HUES6 (cell line): ENCODE measurements at regions not wholly inside any gene's neighbourhood (a gene's known extent, or its start where the extent isn't known, plus 50 kb on each side); places are given as distances from the start of the nearest gene placed in this dataset.

Experiments used
- H3K27ac ChIP-seq: 2 replicates; pipeline ENCODE4 v1.7.0; 2013; ENCODE audit warnings: low read depth, mild to moderate bottlenecking, low read length, inconsistent platforms
- H3K27me3 ChIP-seq: 2 replicates; pipeline ENCODE4 v1.6.1; 2013; ENCODE audit warnings: low read length; ENCODE audit not compliant: control insufficient read depth, insufficient read depth
- H3K36me3 ChIP-seq: 2 replicates; pipeline ENCODE4 v1.6.1; 2013; ENCODE audit warnings: low read length; ENCODE audit not compliant: control insufficient read depth, insufficient read depth
- H3K4me1 ChIP-seq: 2 replicates; pipeline ENCODE4 v1.6.1; 2013; ENCODE audit warnings: low read length; ENCODE audit not compliant: control insufficient read depth, insufficient read depth
- H3K4me3 ChIP-seq: 2 replicates; pipeline ENCODE4 v1.5.1; 2013; ENCODE audit warnings: low read depth, low read length
- H3K9ac ChIP-seq: one replicate; pipeline ENCODE4 v1.6.1; 2013; ENCODE audit warnings: mild to moderate bottlenecking, low read length
- H3K9me3 ChIP-seq: 2 replicates; pipeline ENCODE4 v1.6.1; 2013; ENCODE audit warnings: low read depth, low read length; ENCODE audit not compliant: control insufficient read depth, insufficient read depth

DNA sequence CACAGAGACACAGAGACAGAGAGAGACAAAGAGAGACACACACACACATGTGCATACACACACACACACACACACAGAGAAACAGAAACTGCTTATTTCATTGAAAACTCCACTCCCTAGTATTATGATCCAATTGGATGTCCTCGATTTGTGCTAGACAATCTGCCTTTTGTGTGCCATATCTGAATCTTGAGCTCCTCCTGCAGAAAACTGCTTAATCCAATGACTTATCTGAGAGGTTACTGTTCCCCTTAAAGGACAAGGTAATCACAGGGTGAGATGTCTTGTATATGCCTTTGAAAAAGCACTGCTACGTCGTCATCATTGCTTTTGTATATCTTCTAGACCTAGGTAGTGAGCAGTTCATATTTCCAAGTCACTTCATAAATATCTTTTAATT is 371.5 kb downstream of the LRIG3 start:
- Histone ChIP-seq H3K9me3 (no peaks in the 10 kb centered on the region), H3K9ac (no peak overlapping the region), H3K4me3 (no peak overlapping the region), H3K4me1 (peaks cover 7% of the 10 kb centered on the region), H3K36me3 (no peaks in the 10 kb centered on the region), H3K27me3 (no peaks in the 10 kb centered on the region), H3K27ac (no peak overlapping the region)

DNA sequence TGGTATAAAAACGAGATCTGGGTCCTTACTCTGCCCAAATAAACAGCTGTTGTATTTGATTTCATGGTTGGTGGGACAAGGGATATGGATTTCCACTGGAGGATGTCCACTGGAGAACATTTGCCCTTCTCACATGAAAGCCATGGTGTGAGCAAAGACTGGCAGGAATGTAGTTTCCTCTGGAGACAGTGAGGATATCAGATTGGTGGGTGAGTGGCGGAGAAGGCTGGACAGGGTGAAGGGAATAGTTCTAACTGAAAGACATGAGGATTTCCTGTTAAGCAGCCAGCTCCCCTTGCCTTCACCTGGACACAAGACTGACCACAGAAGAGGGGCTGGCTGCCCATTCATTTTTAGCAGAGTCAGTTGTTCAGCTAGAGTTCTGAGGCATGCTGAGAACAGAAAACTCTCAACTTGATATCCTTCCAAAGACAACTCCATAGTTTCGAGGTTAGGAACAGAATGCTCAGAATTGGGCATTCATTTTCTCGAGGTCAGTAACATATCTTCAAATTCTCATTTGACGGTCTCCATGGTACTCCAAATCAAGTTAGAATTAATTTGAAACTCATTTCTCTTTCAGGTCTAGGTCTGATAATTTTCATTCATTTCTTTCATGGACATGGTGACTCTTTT is 365.7 kb downstream of the LRIG3 start:
- Histone ChIP-seq H3K36me3 (no peaks in the 10 kb centered on the region), H3K27ac (no peak overlapping the region), H3K4me1 (no peaks in the 10 kb centered on the region), H3K9ac (no peak overlapping the region), H3K4me3 (no peak overlapping the region), H3K27me3 (no peaks in the 10 kb centered on the region), H3K9me3 (no peaks in the 10 kb centered on the region)

DNA sequence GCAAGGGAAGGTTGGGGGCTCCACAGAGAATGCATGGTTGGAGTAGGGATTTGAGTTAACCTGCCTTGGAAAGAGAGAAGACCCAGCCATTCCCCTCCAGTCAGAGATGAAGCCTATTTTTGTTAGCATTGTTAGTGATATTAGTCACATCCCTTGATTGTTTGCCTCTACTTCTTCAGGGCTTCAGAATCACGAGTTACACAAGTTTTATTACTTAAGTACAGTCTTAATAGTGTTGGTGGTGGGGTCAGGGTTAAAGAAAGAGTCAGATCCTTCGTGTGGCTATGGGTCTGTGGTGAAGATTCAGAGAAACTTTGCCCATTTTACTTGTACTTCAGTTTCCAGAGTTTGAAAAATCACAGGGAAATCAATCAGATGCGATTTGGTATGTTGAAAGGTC is 363.1 kb downstream of the LRIG3 start:
- no peak overlapping the region for H3K27ac ChIP-seq
- H3K4me3 ChIP-seq: no peak overlapping the region
- no peaks in the 10 kb centered on the region for H3K36me3 ChIP-seq
- H3K9ac ChIP-seq: no peak overlapping the region
- H3K4me1 ChIP-seq: no peaks in the 10 kb centered on the region
- no peaks in the 10 kb centered on the region for H3K9me3 ChIP-seq
- H3K27me3 ChIP-seq: no peaks in the 10 kb centered on the region

DNA sequence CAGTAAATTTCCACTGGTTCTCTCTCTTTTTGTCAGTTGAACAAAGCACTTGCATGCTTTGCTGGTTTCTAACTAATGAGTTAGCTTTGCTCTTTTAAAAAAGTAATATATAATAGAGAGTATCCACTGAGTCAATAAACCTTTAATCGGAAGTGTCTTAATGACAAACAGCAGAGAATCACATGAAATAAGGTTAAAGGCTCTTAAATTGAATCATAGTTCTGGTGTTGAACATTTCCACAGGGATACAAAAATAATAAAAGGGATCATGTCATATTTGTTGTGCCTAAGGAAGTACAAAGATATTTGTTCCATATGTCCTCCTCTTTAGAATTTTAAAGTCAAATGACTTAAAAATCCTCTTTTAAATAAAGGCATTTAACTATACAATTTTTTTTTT is 362.6 kb downstream of the LRIG3 start:
- H3K27ac ChIP-seq: no peak overlapping the region
- H3K9me3 ChIP-seq: no peaks in the 10 kb centered on the region
- H3K36me3 ChIP-seq: no peaks in the 10 kb centered on the region
- no peaks in the 10 kb centered on the region for H3K27me3 ChIP-seq
- H3K4me3 ChIP-seq: no peak overlapping the region
- no peak overlapping the region for H3K9ac ChIP-seq
- H3K4me1 ChIP-seq: no peaks in the 10 kb centered on the region

DNA sequence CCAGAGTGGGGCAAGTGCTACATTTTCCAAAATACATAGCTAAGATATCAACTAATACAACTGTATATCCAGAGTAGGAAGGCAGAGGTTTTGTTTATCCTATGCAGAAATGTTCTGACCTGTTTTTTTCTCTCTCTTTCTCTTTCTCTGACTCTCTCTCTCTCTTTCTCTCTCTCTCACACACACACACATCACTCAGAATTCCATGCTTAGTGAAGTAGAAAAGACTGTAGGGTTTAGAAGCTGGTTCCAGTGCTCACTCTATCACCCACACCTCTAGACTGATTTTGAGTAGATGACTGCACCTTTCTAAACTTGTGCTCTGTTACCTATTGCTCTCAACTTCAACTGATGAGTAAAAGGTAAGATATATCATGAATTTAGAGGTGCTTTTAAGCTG is 356.7 kb downstream of the LRIG3 start:
- no peaks in the 10 kb centered on the region for H3K27me3 ChIP-seq

DNA sequence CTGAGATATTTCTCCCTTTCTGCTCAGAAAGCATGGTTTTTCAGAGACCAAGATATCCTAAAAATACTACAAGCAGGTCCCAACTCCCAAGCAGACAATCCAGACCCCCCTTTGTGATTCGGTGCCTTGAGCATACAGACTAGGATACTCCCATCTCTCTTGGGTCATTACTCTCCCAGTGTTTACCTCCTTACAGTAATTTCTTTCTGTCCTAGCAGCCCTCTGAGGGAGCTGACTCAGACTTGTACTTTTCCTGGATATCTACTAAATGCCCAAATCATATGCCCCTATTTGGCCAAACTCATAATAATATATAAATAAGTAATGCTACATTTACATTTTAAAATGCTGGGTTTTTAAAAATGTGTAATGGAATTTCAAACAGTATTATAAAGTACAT is 355.6 kb downstream of the LRIG3 start:
- no peak overlapping the region for H3K4me3 ChIP-seq
- H3K27ac ChIP-seq: no peak overlapping the region
- H3K9me3 ChIP-seq: no peaks in the 10 kb centered on the region
- no peaks in the 10 kb centered on the region for H3K36me3 ChIP-seq
- H3K4me1 ChIP-seq: no peaks in the 10 kb centered on the region
- no peak overlapping the region for H3K9ac ChIP-seq
- no peaks in the 10 kb centered on the region for H3K27me3 ChIP-seq

More for the DNA sequence above, 356.7 kb downstream of the LRIG3 start:
- H3K36me3 ChIP-seq: no peaks in the 10 kb centered on the region
- H3K4me3 ChIP-seq: no peak overlapping the region
- H3K9me3 ChIP-seq: no peaks in the 10 kb centered on the region
- H3K4me1 ChIP-seq: no peaks in the 10 kb centered on the region
- H3K27ac ChIP-seq: no peak overlapping the region
- H3K9ac ChIP-seq: no peak overlapping the region

DNA sequence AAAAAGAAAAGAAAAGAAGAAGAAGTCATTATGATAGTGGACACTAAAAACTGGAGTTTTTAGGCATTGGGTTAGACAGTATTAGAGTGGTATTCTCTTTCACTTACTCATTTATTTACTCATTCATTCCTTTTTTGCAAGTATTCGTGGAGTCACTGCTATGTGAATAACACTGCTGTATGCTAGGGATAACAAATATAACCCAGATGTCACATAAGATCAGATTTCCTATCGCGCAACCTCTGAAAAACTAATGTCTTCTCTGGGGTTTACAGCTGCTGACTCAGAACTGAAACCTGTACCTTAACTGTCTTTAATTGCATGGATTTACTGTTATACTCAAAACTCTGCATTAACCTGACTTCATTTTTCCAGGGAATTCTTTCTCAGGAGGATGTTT is 353.7 kb downstream of the LRIG3 start:
- Histone ChIP-seq H3K4me1 (no peaks in the 10 kb centered on the region), H3K4me3 (no peak overlapping the region), H3K27ac (no peak overlapping the region), H3K9ac (no peak overlapping the region), H3K36me3 (no peaks in the 10 kb centered on the region), H3K27me3 (no peaks in the 10 kb centered on the region), H3K9me3 (no peaks in the 10 kb centered on the region)

DNA sequence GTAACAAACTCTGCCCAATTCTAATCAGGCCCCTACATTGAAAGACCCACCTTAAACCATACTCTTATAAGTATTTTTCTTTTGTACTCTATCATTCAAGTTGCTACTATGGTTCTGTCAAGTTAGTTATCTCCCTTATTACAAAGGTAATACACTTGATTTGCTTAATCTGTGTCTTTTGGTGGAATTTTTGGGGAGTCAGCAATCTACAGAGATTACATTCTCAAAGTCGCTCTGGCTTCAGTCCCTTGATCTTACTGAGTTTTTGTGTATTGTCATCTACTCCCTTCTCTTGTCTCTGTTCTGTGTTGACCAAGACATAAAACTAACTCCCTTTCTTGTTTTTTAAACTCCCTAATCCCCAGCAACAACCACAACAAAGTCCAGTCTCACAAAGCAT is 353.1 kb downstream of the LRIG3 start:
- no peaks in the 10 kb centered on the region for H3K4me1 ChIP-seq
- H3K9me3 ChIP-seq: no peaks in the 10 kb centered on the region
- no peak overlapping the region for H3K4me3 ChIP-seq
- no peaks in the 10 kb centered on the region for H3K27me3 ChIP-seq
- H3K27ac ChIP-seq: no peak overlapping the region
- no peak overlapping the region for H3K9ac ChIP-seq
- no peaks in the 10 kb centered on the region for H3K36me3 ChIP-seq

DNA sequence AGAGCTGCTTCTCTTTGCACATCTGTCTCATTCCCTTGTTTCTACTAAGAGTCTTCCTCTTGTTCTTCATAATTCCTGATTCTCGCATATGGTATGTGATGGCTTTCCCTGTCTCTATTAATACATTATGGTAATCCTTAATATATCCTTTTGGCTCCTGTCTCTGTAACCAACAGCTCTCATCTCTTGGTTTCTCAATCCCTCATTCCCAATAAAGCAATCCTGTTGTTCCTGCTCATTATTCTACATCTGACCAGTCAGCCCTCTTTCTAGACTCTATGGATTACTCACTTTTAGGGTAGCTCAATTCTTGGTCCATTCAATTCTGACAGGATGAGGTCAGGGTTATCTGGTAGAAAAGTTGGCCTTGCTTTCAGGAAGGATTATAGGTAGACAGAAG is 349.9 kb downstream of the LRIG3 start:
- Histone ChIP-seq H3K36me3 (no peaks in the 10 kb centered on the region), H3K4me1 (no peaks in the 10 kb centered on the region), H3K4me3 (no peak overlapping the region), H3K9ac (no peak overlapping the region), H3K9me3 (no peaks in the 10 kb centered on the region), H3K27me3 (no peaks in the 10 kb centered on the region), H3K27ac (no peak overlapping the region)

DNA sequence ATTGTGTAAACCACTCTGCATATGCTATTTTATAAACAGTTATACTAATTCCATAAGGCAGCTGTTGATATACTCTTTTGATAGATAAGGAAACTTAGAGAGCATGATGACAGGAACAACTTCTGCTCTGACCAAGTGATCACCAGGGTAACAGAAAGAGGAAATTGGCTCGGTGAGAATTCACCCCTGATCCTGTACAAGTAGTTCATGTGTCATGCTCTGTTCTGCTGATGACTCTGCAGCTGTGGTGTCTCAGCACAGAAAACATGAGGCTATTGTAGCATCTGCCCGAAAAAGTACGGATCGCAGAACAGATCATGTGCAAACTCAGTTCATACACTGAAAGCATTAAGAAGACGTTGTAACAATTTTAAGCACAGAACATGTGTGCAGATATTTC is 345.0 kb downstream of the LRIG3 start:
- Histone ChIP-seq H3K9ac (no peak overlapping the region), H3K9me3 (no peaks in the 10 kb centered on the region), H3K27ac (no peak overlapping the region), H3K27me3 (no peaks in the 10 kb centered on the region), H3K36me3 (no peaks in the 10 kb centered on the region), H3K4me3 (no peak overlapping the region), H3K4me1 (no peaks in the 10 kb centered on the region)

DNA sequence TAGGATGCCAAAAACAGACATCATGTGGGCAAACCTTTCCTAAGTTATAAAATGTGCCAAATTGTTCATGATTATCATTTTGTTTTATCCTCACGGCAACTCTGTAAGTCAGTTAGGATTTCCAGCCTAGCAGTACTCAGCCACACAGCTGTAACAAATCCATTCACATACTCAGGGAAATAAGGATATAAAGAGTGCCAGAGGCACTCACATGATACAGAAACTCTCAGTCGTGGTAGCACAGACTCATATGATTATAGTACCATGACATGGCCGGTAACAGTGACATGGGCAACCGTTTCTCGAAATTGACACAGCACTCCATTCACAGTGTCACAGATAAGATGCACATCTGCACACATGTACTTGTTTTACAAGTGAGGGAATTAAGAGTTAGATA is 344.2 kb downstream of the LRIG3 start:
- Histone ChIP-seq H3K9ac (no peak overlapping the region), H3K4me3 (no peak overlapping the region)

DNA sequence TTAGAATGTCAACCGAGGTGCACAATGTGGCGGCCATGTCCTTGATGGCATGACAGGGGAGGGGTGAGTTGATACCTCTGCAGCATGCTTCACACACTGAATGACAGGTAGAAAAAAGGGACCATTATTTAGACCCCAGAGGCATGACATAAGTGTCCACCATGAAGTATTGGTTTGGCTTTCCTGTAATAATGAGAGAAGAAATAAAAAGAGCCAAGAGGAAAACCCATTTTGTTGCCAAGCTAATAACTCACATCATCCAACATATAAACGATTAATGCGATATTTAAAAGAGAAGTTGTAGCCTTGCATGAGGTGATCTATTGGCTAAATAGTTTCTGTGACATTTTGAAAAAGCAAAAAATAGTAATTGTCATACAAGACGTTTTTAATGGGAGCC is 343.4 kb downstream of the LRIG3 start:
- H3K36me3 ChIP-seq: no peaks in the 10 kb centered on the region
- H3K27me3 ChIP-seq: no peaks in the 10 kb centered on the region
- H3K4me1 ChIP-seq: no peaks in the 10 kb centered on the region
- no peak overlapping the region for H3K4me3 ChIP-seq
- no peak overlapping the region for H3K9ac ChIP-seq
- no peaks in the 10 kb centered on the region for H3K9me3 ChIP-seq
- H3K27ac ChIP-seq: no peak overlapping the region

More for the DNA sequence above, 344.2 kb downstream of the LRIG3 start:
- Histone ChIP-seq H3K9me3 (no peaks in the 10 kb centered on the region), H3K36me3 (no peaks in the 10 kb centered on the region), H3K27me3 (no peaks in the 10 kb centered on the region), H3K27ac (no peak overlapping the region), H3K4me1 (no peaks in the 10 kb centered on the region)
